H4 (cell line): ENCODE measurements at regions not wholly inside any gene's neighbourhood (a gene's known extent, or its start where the extent isn't known, plus 50 kb on each side); places are given as distances from the start of the nearest gene placed in this dataset.

Experiments
- DNase-seq: peaks from one replicate; pipeline ENCODE4 v3.0.0-alpha.2; 2015; ENCODE audit warnings: low spot score

GRCh38 chr15:37788767-37789396, 145.6 kb upstream of the TMCO5A start:
- DNase-seq = no peak

GRCh38 chr15:37789397-37789786, 145.0 kb upstream of the TMCO5A start:
- no peak for DNase-seq

GRCh38 chr15:37789881-37790280, 144.6 kb upstream of the TMCO5A start:
- DNase-seq = no peak

- no peak for DNase-seq
Measured at GRCh38 chr15:37791693-37792092, 142.7 kb upstream of the TMCO5A start.

- no peak for DNase-seq
Measured at GRCh38 chr15:37792351-37792750, 142.1 kb upstream of the TMCO5A start.

- peak; percentile 7 for DNase-seq
Measured at GRCh38 chr15:37793851-37794250, 140.6 kb upstream of the TMCO5A start.

GRCh38 chr15:37794947-37795346, 139.5 kb upstream of the TMCO5A start:
- DNase-seq = no peak

GRCh38 chr15:37801529-37801928, 132.9 kb upstream of the TMCO5A start:
- DNase-seq = no peak

GRCh38 chr15:37806808-37807207, 127.6 kb upstream of the TMCO5A start:
- DNase-seq = no peak

GRCh38 chr15:37810381-37810780, 124.1 kb upstream of the TMCO5A start:
- no peak for DNase-seq

- DNase-seq = no peak
Measured at GRCh38 chr15:37813306-37813705, 121.1 kb upstream of the TMCO5A start.

GRCh38 chr15:37814847-37815515, 119.5 kb upstream of the TMCO5A start:
- no peak for DNase-seq

- DNase-seq = no peak
Measured at GRCh38 chr15:37818152-37818677, 116.2 kb upstream of the TMCO5A start.

GRCh38 chr15:37819191-37819590, 115.2 kb upstream of the TMCO5A start:
- no peak for DNase-seq

- DNase-seq = no peak
Measured at GRCh38 chr15:37820380-37821128, 113.9 kb upstream of the TMCO5A start.

GRCh38 chr15:37823601-37824275, 110.7 kb upstream of the TMCO5A start:
- no peak for DNase-seq

GRCh38 chr15:37824717-37825382, 109.6 kb upstream of the TMCO5A start:
- peak; percentile 92 for DNase-seq

- no peak for DNase-seq
Measured at GRCh38 chr15:37837276-37837675, 97.2 kb upstream of the TMCO5A start.

GRCh38 chr15:37847776-37848175, 86.7 kb upstream of the TMCO5A start:
- no peak for DNase-seq

GRCh38 chr15:37856109-37856508, 78.3 kb upstream of the TMCO5A start:
- no peak for DNase-seq

GRCh38 chr15:37860896-37861295, 73.5 kb upstream of the TMCO5A start:
- no peak for DNase-seq

- DNase-seq = no peak
Measured at GRCh38 chr15:37865687-37866086, 68.8 kb upstream of the TMCO5A start.
